ENCODE measurements at regions not wholly inside any gene's neighbourhood (a gene's known extent, or its start where the extent isn't known, plus 50 kb on each side); places are given as distances from the start of the nearest gene placed in this dataset.

GRCh38 chr3:176714034-176714433, 483.2 kb downstream of the TBL1XR1 start:
- no peak for DNase-seq (ENCODE audit: low spot score)

- no peak for DNase-seq (ENCODE audit: low spot score)
Measured at GRCh38 chr3:176712191-176712590, 485.1 kb downstream of the TBL1XR1 start.

- DNase-seq (ENCODE audit: low spot score) = no peak
Measured at GRCh38 chr3:176699288-176699687, 498.0 kb downstream of the TBL1XR1 start.

- DNase-seq (ENCODE audit: low spot score) = no peak
Measured at GRCh38 chr3:176697284-176697889, 499.9 kb downstream of the TBL1XR1 start.

GRCh38 chr3:176696816-176697215, 500.5 kb downstream of the TBL1XR1 start:
- DNase-seq (ENCODE audit: low spot score) = no peak

- DNase-seq (ENCODE audit: low spot score) = no peak
Measured at GRCh38 chr3:176692966-176693785, 504.1 kb downstream of the TBL1XR1 start.

GRCh38 chr3:176692199-176692965, 504.9 kb downstream of the TBL1XR1 start:
- no peak for DNase-seq (ENCODE audit: low spot score)

GRCh38 chr3:176690083-176690869, 507.0 kb downstream of the TBL1XR1 start:
- no peak for DNase-seq (ENCODE audit: low spot score)

- no peak for DNase-seq (ENCODE audit: low spot score)
Measured at GRCh38 chr3:176687754-176688153, 509.5 kb downstream of the TBL1XR1 start.

GRCh38 chr3:176683382-176683781, 513.9 kb downstream of the TBL1XR1 start:
- no peak for DNase-seq (ENCODE audit: low spot score)

GRCh38 chr3:176663837-176664831, 533.1 kb downstream of the TBL1XR1 start:
- no peak for DNase-seq (ENCODE audit: low spot score)

GRCh38 chr3:176663387-176663786, 533.9 kb downstream of the TBL1XR1 start:
- DNase-seq (ENCODE audit: low spot score) = no peak

- no peak for DNase-seq (ENCODE audit: low spot score)
Measured at GRCh38 chr3:176661432-176661964, 535.8 kb downstream of the TBL1XR1 start.

GRCh38 chr3:176655404-176656094, 541.7 kb downstream of the TBL1XR1 start:
- DNase-seq (ENCODE audit: low spot score) = no peak

GRCh38 chr3:176651622-176652021, 545.7 kb downstream of the TBL1XR1 start:
- DNase-seq (ENCODE audit: low spot score) = no peak

- DNase-seq (ENCODE audit: low spot score) = no peak
Measured at GRCh38 chr3:176650478-176650877, 546.8 kb downstream of the TBL1XR1 start.

- no peak for DNase-seq (ENCODE audit: low spot score)
Measured at GRCh38 chr3:176647987-176648386, 549.3 kb downstream of the TBL1XR1 start.

GRCh38 chr3:176633511-176633910, 563.8 kb downstream of the TBL1XR1 start:
- no peak for DNase-seq (ENCODE audit: low spot score)

- no peak for DNase-seq (ENCODE audit: low spot score)
Measured at GRCh38 chr3:176632925-176633324, 564.4 kb downstream of the TBL1XR1 start.

- DNase-seq (ENCODE audit: low spot score) = no peak
Measured at GRCh38 chr3:176631165-176631564, 566.1 kb downstream of the TBL1XR1 start.

Measured in ureter (tissue), 1 donor.